Midbrain (tissue), 1 donor: ENCODE measurements at regions not wholly inside any gene's neighbourhood (a gene's known extent, or its start where the extent isn't known, plus 50 kb on each side); places are given as distances from the start of the nearest gene placed in this dataset.
"Not testable (repeated sequence)": the region's sequence is repeated elsewhere in the genome, so short reads cannot be mapped to it uniquely, and the experiment has no call there.

ENCODE experiments used
- DNase-seq: peaks from one replicate; lab custom pipeline; 2025; lab: John Stamatoyannopoulos, UW

GRCh38 chr1:166490437-166490991 lies 323.7 kb upstream of the FAM78B start:
- no peak for DNase-seq

- not testable (repeated sequence) for DNase-seq
Measured at GRCh38 chr1:166493765-166494164, 327.0 kb upstream of the FAM78B start.

- DNase-seq: no peak
Measured at GRCh38 chr1:166507347-166507746, 331.9 kb upstream of the POGK start.

- no peak for DNase-seq
Measured at GRCh38 chr1:166511761-166512160, 327.5 kb upstream of the POGK start.

- DNase-seq: no peak
Measured at GRCh38 chr1:166514067-166514466, 325.2 kb upstream of the POGK start.

- DNase-seq: no peak
Measured at GRCh38 chr1:166527752-166528151, 311.5 kb upstream of the POGK start.

- DNase-seq: no peak
Measured at GRCh38 chr1:166538646-166539045, 300.6 kb upstream of the POGK start.

- no peak for DNase-seq
Measured at GRCh38 chr1:166544036-166544435, 295.2 kb upstream of the POGK start.

- no peak for DNase-seq
Measured at GRCh38 chr1:166544561-166544960, 294.7 kb upstream of the POGK start.

- no peak for DNase-seq
Measured at GRCh38 chr1:166552706-166553105, 286.6 kb upstream of the POGK start.

GRCh38 chr1:166570954-166571353 lies 268.3 kb upstream of the POGK start:
- no peak for DNase-seq

- DNase-seq: no peak
Measured at GRCh38 chr1:166573199-166573598, 266.1 kb upstream of the POGK start.

GRCh38 chr1:166579557-166580501 lies 259.4 kb upstream of the POGK start:
- DNase-seq: no peak

GRCh38 chr1:166588741-166589140 lies 250.5 kb upstream of the POGK start:
- DNase-seq: no peak

- DNase-seq: no peak
Measured at GRCh38 chr1:166590161-166590560, 249.1 kb upstream of the POGK start.

- DNase-seq: no peak
Measured at GRCh38 chr1:166594646-166595045, 244.6 kb upstream of the POGK start.

GRCh38 chr1:166597516-166597915 lies 241.8 kb upstream of the POGK start:
- no peak for DNase-seq

GRCh38 chr1:166600574-166600973 lies 238.7 kb upstream of the POGK start:
- DNase-seq: no peak

GRCh38 chr1:166601650-166602278 lies 237.5 kb upstream of the POGK start:
- DNase-seq: no peak

GRCh38 chr1:166602801-166603200 lies 236.5 kb upstream of the POGK start:
- DNase-seq: not testable (repeated sequence)

- DNase-seq: no peak
Measured at GRCh38 chr1:166603296-166603695, 236.0 kb upstream of the POGK start.

GRCh38 chr1:166605137-166605536 lies 234.1 kb upstream of the POGK start:
- DNase-seq: no peak

GRCh38 chr1:166612886-166613285 lies 226.4 kb upstream of the POGK start:
- no peak for DNase-seq
